K562 (cell line): ENCODE measurements at regions not wholly inside any gene's neighbourhood (a gene's known extent, or its start where the extent isn't known, plus 50 kb on each side); places are given as distances from the start of the nearest gene placed in this dataset.

Experiments used
- ATAC-seq: fragments of 200-7000 bp; cut with Tn5 transposase; 3 replicates; pipeline ENCODE4 v1.9.1; 2020; ENCODE audit warnings: moderate library complexity
- BruUV-seq: library from RNA; stranded (reverse); fragments of 400-500 nt; replicated peaks from 2 replicates; lab custom pipeline; 2021; lab: Mats Ljungman, UMichigan
- CTCF ChIA-PET: fragments of 300-600 bp; formaldehyde crosslinking; extraction: SDS; loops from one replicate; lab custom pipeline; 2021; ENCODE audit warnings: low intra/inter-chr PET ratio; lab: Yijun Ruan, JAX
- POLR2A ChIA-PET: fragments of 300-600, 350-650 bp; sonication (Branson Sonifier 250); formaldehyde crosslinking; extraction: SDS; loops from one replicate; lab custom pipeline; 2021; ENCODE audit warnings: antibody characterized with exemption, inconsistent platforms; lab: Yijun Ruan, JAX
- DNase-seq, 4 experiments: peaks; one replicate each; pipeline versions ENCODE4 v3.0.0 to v3.0.0-alpha.2; 2011 to 2018; ENCODE audit warnings: low spot score in 3 of 4, mixed read lengths in 3 of 4; ENCODE audit errors: extremely low read depth in 1 of 4
- FAIRE-seq: peaks from 2 replicates; lab custom pipeline; 2011; peaks lifted over from hg19 to GRCh38; lab: Jason Lieb, UNC
- H2AFZ ChIP-seq: 2 replicates; pipeline ENCODE4 v1.6.0; 2011; ENCODE audit warnings: low read depth, low read length, control low read depth, inconsistent platforms
- H3K27ac ChIP-seq: fragments of 200-600 bp; 3 replicates; pipeline ENCODE4 v1.8.0; 2011; ENCODE audit warnings: low read depth, mild to moderate bottlenecking, control low read depth, inconsistent platforms, low read length, moderate library complexity, mixed read lengths; ENCODE audit errors: extremely low read depth
- H3K27me3 ChIP-seq, 2 experiments: fragments of 300-600 bp in 1 of 2; 2 replicates in 1 of 2; 3 replicates in 1 of 2; pipeline versions ENCODE4 v1.6.0 to v1.8.0; 2011; ENCODE audit warnings: inconsistent platforms in 2 of 2, low read length in 2 of 2, mild to moderate bottlenecking in 1 of 2, mixed read lengths in 1 of 2, moderate library complexity in 1 of 2; ENCODE audit not compliant: control insufficient read depth in 2 of 2, insufficient read depth in 2 of 2
- H3K36me3 ChIP-seq: fragments of 300-600 bp; 3 replicates; pipeline ENCODE4 v1.8.0; 2011; ENCODE audit warnings: mild to moderate bottlenecking, low read length, inconsistent platforms; ENCODE audit not compliant: control insufficient read depth, insufficient read depth
- H3K4me1 ChIP-seq, 2 experiments: fragments of 200-600 bp in 1 of 2; replicated peaks in 1 of 2; 2 replicates in 1 of 2; 3 replicates in 1 of 2; pipeline versions ENCODE4 v1.5.1 to v1.8.0; 2011; ENCODE audit warnings: inconsistent platforms in 2 of 2, low read length in 2 of 2, mild to moderate bottlenecking in 1 of 2, mixed read lengths in 1 of 2, moderate library complexity in 1 of 2; ENCODE audit not compliant: control insufficient read depth in 2 of 2, insufficient read depth in 2 of 2
- H3K4me2 ChIP-seq: 2 replicates; pipeline ENCODE4 v1.6.1; 2011; ENCODE audit warnings: low read length, control low read depth, inconsistent platforms, mixed read lengths; ENCODE audit not compliant: insufficient read depth
- H3K4me3 ChIP-seq: fragments of 200-600 bp; sonication (generic), shearing (Covaris generic); 2 replicates; pipeline ENCODE4 v1.5.1; 2016; ENCODE audit warnings: control low read depth, inconsistent platforms
- H3K79me2 ChIP-seq: fragments of 200-600 bp; 3 replicates; pipeline ENCODE4 v1.8.0; 2011; ENCODE audit warnings: low read length, inconsistent platforms; ENCODE audit not compliant: control insufficient read depth, insufficient read depth
- H3K9ac ChIP-seq, 2 experiments: 2 replicates each; pipeline versions ENCODE4 v1.6.0 to v1.6.1; 2011; ENCODE audit warnings: low read depth in 2 of 2, low read length in 2 of 2, control low read depth in 1 of 2, inconsistent platforms in 1 of 2, mild to moderate bottlenecking in 1 of 2, mixed read lengths in 1 of 2; ENCODE audit not compliant: insufficient read depth in 1 of 2
- H3K9me1 ChIP-seq: one replicate; pipeline ENCODE4 v1.6.0; 2011; ENCODE audit warnings: inconsistent platforms, mild to moderate bottlenecking, low read length, moderate library complexity; ENCODE audit not compliant: control insufficient read depth, insufficient read depth
- H3K9me3 ChIP-seq: replicated peaks from 2 replicates; pipeline ENCODE4 v1.5.1; 2011; ENCODE audit warnings: low read depth, low read length, inconsistent platforms; ENCODE audit not compliant: control insufficient read depth, insufficient read depth
- H4K20me1 ChIP-seq: replicated peaks from 2 replicates; pipeline ENCODE4 v1.6.1; 2011; ENCODE audit warnings: low read length, inconsistent platforms, mixed read lengths; ENCODE audit not compliant: control insufficient read depth, insufficient read depth
- CBFB ChIP-seq: sonication (generic); formaldehyde crosslinking; IDR thresholded peaks from 2 replicates; pipeline ENCODE4 v1.4.0; 2020; ENCODE audit warnings: mild to moderate bottlenecking, missing genetic modification reagents
- CC2D1A ChIP-seq: fragments of 450-650 bp; IDR thresholded peaks from 2 replicates; pipeline ENCODE4 v1.6.1; 2017; ENCODE audit warnings: mild to moderate bottlenecking
- E2F8 ChIP-seq: fragments of 450-650 bp; IDR thresholded peaks from 2 replicates; pipeline ENCODE4 v1.7.1; 2018; ENCODE audit warnings: mild to moderate bottlenecking, low read depth; ENCODE audit not compliant: partially characterized antibody
- GATAD2B ChIP-seq: fragments of 450-650 bp; IDR thresholded peaks from 2 replicates; pipeline ENCODE4 v1.6.1; 2017; ENCODE audit warnings: mild to moderate bottlenecking, borderline replicate concordance
- MCM2 ChIP-seq: fragments of 450-650 bp; IDR thresholded peaks from 2 replicates; pipeline ENCODE4 v1.6.1; 2017; ENCODE audit warnings: low read depth, mild to moderate bottlenecking
- ZBTB40 ChIP-seq, 2 experiments: fragments of 450-650 bp in 1 of 2; sonication (generic) in 1 of 2; formaldehyde crosslinking in 1 of 2; IDR thresholded peaks; 2 replicates each; pipeline versions ENCODE4 v1.7.1 to v1.9.0; 2016 to 2022; ENCODE audit warnings: inconsistent platforms in 1 of 2, mild to moderate bottlenecking in 1 of 2, missing genetic modification reagents in 1 of 2
- ZNF174 ChIP-seq: fragments of 250-450 bp; sonication (Bioruptor Pico); IDR thresholded peaks from 2 replicates; pipeline ENCODE4 v1.4.0; 2020; ENCODE audit warnings: mild to moderate bottlenecking
- ZNF644 ChIP-seq: fragments of 200-800 bp; sonication (Bioruptor generic); IDR thresholded peaks from 2 replicates; pipeline ENCODE4 v1.6.1; 2016; ENCODE audit warnings: low read depth, missing genetic modification characterization, missing compliant biosample characterization
- WGBS: fragments of 100-300 bp; shearing (Covaris generic); methylation state at CpG from one replicate; pipeline ENCODE4 v1.1.6; 2016; ENCODE audit warnings: low coverage, mixed read lengths; ENCODE audit not compliant: insufficient coverage; ENCODE audit errors: missing lambda C conversion rate; 5-methylcytosine and 5-hydroxymethylcytosine counted together
- in situ Hi-C: fragments of 300-500 bp; cut with MboI; formaldehyde crosslinking; loops from 4 replicates; pipeline ENCODE4 v1.15.0; 2018; ENCODE audit warnings: inconsistent platforms, mixed read lengths
- intact Hi-C: fragments of 100-400 bp; cut with micrococcal nuclease; formaldehyde crosslinking; loops from 2 replicates; pipeline ENCODE4 v1.14.2; 2022
- TF ChIP-seq, protein P1 (sequence below), 2 experiments: fragments of 200-800 bp in 1 of 2; sonication (Bioruptor generic) in 1 of 2; sonication (generic) in 1 of 2; formaldehyde crosslinking in 1 of 2; IDR thresholded peaks in 1 of 2; conservative IDR thresholded peaks in 1 of 2; 2 replicates each; pipeline versions ENCODE4 v1.5.0 to v1.6.1; 2016 to 2020; ENCODE audit warnings: missing compliant biosample characterization in 1 of 2, missing genetic modification characterization in 1 of 2, missing genetic modification reagents in 1 of 2

DNA sequence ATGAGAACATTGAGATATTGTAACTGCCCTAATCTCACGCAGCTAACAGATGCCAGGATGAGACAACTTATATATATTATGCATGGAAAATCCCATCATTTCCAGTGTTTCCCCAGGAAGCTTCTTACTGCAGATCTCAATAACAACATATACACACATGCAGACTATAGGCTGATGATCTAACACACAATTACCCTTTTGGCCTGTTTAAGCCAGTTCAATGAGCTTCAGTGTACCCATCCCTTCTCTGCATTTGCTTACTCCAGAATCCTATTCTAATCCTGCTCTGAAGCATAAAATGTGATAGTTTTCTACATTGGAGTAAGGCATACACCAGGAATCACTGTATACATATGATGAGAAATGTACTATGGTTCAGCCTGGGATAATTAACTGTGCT is 489.4 kb downstream of the SUCLA2 start:
- Histone ChIP-seq H3K36me3 (no peaks in the 10 kb centered on the region), H3K9ac (no peak overlapping the region), H3K27me3 (no peaks in the 10 kb centered on the region), H3K4me2 (no peak overlapping the region), H2AFZ (no peak overlapping the region), H3K4me1 (no peaks in the 10 kb centered on the region), H3K9me1 (no peaks in the 10 kb centered on the region), H3K9me3 (0 out of 2 replicates have a peak, but pooled peaks cover 1% of the 10 kb centered on the region), H3K27ac (no peak overlapping the region), H3K4me3 (no peak overlapping the region), H3K79me2 (no peaks in the 10 kb centered on the region), H4K20me1 (no peaks in the 10 kb centered on the region)
- ATAC-seq (no peak), FAIRE-seq (no peak), DNase-seq (no peak)
- WGBS, result 0% methylated on average over 1 of the region's 1 CpG
- CTCF ChIA-PET, result no interaction called here
- intact Hi-C loops (no loop called here), in situ Hi-C loops (no loop called here)
- BruUV-seq, result no TSS peak
- POLR2A ChIA-PET, result no interaction called here
- no peak for TF ChIP-seq ZBTB40 (IDR thresholded peaks at IDR 0.05)
- TF ChIP-seq ZBTB40 (CRISPR knock-in tag; IDR thresholded peaks at IDR 0.05), result no peak
- no peak for TF ChIP-seq GATAD2B
- no peak for TF ChIP-seq CBFB (CRISPR knock-in tag)
- TF ChIP-seq ZNF644, result no peak
- TF ChIP-seq, protein P1, sequence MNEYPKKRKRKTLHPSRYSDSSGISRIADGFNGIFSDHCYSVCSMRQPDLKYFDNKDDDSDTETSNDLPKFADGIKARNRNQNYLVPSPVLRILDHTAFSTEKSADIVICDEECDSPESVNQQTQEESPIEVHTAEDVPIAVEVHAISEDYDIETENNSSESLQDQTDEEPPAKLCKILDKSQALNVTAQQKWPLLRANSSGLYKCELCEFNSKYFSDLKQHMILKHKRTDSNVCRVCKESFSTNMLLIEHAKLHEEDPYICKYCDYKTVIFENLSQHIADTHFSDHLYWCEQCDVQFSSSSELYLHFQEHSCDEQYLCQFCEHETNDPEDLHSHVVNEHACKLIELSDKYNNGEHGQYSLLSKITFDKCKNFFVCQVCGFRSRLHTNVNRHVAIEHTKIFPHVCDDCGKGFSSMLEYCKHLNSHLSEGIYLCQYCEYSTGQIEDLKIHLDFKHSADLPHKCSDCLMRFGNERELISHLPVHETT (CRISPR knock-in tag; conservative IDR thresholded peaks at IDR 0.05 in 1 of 2, IDR thresholded peaks at IDR 0.05 in 1 of 2), result no peak
- no peak for TF ChIP-seq CC2D1A
- TF ChIP-seq ZNF174 (CRISPR knock-in tag), result no peak
- TF ChIP-seq E2F8, result no peak
- no peak for TF ChIP-seq MCM2
